GM21717 (cell line): ENCODE measurements at regions not wholly inside any gene's neighbourhood (a gene's known extent, or its start where the extent isn't known, plus 50 kb on each side); places are given as distances from the start of the nearest gene placed in this dataset.

Experiments
- ATAC-seq: cut with Tn5 transposase; IDR thresholded peaks from one replicate; pipeline ENCODE4 v1.9.1; 2021; ENCODE audit warnings: mild to moderate bottlenecking, moderate library complexity; ENCODE audit not compliant: unreplicated experiment

DNA sequence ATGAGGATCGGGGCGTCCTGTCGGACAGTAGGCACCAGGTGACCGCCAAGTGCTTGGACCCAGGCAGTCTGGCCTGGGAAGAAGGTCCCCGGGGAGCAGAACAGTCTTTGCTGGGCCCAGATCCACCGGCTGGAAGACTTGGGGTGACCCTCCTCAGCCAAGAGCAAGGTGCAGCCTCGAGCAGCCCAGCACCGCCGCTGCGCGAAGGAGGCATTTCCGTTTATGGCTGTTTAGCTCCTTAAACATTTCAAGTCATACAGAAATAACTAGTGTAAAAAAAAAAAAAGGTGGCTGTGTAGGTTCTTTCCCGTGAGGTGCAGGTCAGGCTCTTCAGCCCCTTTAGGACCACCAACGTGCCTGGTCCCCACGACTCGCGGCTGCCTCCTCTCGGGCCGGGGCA, 370.2 kb downstream of the CMPK2 start:
- no peak for ATAC-seq

DNA sequence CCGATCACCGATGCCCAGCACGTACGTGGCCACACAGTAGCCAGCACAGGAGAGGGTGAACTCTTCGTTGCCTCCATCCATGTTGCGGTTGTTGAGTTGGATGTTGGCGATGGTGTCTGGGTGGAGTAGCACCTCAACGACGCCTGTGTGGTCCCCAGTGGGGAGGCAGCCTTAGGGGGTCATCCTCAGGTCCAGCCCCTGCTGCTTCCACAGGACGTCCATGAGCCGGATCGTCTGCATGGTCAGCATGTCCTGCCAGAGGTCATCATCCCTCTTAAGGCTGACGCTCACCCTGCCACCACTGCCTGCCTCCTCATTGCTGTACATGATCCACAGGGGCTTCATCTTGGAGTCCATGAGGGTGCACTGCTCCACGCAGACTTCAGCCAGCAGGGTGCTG, 369.3 kb downstream of the CMPK2 start:
- no peak for ATAC-seq

DNA sequence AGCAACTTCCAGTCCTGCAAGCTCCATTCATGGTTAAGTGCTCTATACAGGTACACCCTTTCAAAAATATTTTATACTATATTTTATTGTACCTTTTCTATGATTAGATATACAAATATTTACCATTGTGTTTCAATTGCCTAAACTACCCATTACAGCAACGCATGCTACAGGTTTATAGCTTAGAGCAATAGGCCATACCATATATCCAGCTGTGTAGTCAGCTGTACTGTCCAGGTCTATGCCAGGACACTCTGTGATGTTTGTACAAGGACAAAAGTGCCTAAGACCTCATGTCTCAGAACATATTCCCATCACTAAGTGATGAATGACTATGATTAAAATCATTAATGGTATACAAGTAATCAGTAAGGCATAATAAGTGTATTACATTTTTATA, 368.7 kb downstream of the CMPK2 start:
- no peak for ATAC-seq

DNA sequence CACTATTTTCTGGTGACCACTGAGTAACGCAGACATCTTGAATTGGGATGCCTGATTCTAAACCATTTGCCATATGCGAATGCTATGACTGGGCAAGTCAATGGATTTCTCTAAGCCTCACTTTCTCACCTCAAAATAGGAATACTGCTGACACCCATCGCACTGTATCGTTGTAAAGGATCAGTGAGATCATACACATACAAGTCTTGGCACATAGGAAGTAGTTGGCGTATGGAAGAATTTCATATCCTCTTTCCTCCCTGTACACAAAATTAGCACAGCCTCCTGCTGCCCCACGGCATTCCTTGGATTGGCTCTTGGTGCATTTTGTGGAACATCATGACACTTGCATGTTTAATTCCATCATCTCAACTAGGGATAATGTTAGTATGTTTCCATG, 366.9 kb downstream of the CMPK2 start:
- ATAC-seq = no peak

DNA sequence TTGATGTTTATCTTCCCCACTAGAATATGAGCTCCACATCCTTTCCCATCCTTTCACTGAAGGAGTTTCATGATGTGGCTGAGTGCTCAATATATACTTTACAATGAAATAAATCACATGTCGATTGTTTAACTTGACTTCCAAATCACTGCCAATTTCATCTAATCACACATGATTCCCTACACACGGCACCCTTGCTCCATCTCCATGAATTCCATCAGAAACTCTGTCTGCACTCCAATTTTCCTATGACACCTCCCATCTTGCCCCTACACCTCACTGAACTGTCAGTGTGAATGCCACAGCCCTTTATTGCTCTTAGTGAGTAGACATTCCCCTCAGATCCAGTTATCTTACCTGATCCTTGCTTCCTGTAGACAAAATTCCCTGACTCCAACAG, 366.0 kb downstream of the CMPK2 start:
- ATAC-seq = no peak

DNA sequence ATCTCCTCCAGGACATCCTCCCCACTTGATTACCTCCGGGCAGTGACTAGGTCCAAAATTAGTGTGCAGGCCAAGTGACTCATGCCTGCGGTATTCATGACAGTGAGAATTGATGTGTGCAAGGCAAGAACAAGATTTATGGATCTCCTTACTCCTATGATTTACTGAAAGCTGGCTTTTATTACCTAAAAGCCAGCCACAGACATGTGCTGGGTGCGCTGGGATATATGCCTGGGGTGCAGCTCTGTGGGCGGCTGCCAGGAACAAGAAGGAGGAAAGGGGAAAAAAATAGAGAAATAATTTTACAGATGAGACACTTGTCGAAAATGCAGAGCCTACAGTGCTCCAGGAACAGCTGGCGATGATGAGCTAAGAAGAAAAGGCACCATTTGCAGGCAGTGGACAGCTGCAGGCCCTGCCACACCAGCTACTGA, 359.3 kb downstream of the CMPK2 start:
- ATAC-seq = no peak

DNA sequence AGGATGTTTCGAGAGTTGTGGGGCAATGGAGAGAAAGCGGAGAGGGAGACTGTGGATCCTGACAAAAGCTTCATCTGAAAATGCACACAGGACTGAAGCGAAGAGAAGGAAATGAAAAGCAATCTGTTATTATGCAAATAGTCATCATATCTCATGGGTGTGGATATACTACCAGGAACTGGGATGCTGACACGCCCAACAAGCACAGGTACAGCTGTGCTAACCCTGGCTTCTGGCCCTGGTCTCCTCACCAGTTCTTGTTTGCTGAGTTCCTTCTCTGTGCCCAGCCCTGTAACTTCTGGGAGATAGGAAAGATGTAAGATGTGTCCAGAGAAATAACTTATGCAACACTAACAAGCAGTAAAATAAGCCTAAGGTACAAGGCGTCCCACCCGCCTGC, 358.8 kb downstream of the CMPK2 start:
- no peak for ATAC-seq

DNA sequence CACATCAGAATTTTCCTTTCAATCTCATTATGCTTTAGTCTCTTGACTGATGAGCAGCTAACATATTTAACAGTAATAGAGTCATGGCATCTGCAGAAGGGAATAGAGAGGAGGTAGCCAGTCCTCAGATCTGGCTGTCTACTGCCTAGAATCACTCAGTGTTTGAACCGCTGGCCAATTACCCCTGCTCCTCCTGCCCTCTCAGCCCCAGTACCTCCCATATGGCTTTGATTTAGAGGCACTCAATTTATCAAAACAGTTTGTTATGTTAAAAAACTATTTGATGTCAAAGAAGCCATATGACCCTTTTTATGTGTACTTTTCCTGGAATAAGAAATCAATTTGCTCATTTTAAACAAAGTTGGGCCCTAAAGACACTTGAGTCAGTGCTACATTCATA, 355.2 kb downstream of the CMPK2 start:
- ATAC-seq = no peak

DNA sequence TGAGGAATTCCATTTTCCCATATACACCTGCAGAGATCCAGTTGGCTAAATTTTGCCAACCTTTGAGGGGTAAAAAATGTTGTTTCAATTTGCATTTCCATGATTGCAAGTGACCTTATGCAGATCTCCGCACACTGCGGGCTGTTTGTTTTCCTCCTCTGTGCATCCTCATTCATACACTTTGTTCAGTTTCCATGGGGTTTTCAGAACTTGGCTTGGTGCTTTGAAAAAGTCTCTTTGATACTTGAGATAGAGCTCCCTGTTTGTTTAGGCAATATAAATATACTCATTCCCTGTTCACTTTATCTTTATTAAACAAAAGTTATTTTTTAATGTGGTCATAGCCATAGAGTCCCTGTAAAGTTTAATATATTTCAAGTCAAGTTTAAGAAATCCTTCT, 353.1 kb downstream of the CMPK2 start:
- no peak for ATAC-seq

DNA sequence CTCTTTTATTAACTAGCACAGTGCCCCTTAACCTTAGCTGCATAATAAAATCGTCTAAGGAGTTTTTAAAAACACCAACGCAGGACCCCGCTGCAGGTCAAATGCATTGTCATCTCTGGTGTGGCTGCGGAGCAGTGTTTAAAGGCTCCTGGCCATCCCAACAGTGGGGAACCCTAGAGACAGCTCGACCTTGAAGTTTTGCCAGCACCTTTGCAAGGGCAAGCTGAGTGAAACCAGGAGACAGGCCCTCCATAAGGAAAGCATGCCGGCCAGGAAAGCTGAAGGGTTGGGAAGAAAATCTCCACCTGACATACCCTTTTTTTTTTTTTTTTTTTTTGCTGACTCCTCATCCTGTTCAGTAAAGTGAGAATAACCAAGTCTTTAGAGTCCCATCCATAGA, 349.0 kb downstream of the CMPK2 start:
- no peak for ATAC-seq

DNA sequence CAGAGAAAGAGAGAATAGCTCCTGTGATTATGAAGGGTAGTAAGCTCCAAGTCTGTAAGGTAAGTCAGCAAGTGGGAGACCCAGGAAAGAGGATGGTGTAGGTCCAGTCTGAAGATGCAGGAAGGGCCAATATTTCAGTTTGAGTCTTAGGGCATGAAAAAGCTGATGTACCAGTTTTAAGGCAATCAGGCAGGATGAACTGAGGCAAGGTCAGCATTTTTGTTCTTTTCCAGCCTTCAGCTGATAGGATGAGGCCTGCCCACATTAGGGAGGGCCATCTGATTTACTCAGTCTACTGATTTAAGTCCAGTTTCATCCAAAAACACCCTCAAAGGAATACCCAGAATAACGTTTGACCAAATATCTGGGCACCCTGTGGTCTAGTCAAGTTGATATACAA, 347.3 kb downstream of the CMPK2 start:
- no peak for ATAC-seq

DNA sequence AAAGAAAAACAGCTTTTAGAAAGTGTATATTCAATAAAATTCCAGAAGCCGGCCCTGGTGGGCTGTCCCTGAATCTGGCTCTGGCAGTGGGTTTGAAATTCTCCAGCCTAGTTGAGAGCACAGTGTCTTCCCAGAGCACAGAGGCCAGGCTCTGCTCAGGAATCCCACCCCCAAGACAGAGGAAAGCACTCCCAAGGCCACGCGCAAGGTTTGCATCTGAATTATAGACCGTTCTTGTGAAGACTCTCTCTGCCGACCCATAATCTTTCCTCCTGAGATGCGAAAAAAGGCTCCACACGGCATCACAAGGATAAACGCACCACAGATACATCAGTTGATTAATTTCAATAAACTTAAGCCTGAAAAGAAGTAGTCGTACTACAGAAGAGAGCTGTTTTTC, 342.2 kb downstream of the CMPK2 start:
- no peak for ATAC-seq

DNA sequence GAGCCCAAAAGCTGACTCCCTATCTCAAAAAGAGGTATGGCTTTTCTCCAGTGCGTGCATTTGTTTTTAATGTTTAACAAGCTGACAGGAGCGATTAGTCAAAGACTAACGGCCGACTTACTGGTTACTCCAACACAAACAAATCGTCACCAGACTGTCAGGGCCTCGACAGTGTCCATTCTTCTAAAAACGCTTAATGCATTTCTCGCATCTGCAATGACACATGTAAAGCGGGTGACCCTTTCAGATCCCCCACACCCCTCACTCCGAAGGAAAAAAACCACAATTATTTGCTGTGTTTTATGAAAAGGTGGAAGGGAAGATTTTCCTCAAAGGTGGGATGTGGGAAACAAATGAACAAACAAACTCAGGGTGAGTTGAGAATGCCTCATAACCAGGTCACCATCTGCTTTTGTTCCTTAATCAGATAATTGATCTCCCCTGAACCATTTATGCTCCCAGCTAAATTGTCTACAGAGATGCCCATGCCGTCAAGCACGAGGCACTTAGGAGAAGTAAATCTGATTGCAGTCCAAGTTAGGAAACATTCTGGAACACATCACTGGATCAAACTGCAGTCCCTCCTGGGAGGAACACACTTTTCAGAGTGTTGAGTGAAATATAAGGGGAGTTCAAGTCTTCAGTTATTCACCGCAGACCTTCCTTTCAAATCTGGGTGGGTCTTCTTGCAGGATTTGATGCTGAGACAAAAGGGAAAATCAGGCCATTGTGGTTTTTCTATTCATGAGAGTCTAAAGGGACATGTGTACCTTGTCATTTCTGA, 340.8 kb downstream of the CMPK2 start:
- ATAC-seq = no peak

DNA sequence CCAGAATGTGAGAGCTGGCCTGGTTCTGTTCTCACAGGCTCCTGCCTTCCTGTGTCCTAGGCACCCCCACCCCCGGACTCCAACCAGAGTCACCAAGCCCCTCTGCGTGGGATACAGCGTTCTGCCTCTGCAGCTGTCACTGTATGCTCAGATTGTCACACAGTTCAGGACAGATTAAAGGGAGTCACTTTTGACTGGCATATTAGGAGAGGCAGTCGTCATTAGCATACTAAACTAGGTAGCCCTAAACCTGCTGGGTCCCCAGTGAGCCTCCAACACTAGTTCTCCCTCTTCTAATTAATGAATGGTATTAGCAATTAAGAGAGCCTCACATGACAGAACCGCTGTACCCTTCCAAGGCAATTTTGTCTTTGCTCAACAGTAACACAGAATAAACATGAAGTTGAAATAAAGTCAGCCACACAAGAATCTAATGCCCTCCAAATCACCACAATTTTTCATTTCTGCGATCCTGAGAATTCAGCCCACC, 340.2 kb downstream of the CMPK2 start:
- no peak for ATAC-seq

DNA sequence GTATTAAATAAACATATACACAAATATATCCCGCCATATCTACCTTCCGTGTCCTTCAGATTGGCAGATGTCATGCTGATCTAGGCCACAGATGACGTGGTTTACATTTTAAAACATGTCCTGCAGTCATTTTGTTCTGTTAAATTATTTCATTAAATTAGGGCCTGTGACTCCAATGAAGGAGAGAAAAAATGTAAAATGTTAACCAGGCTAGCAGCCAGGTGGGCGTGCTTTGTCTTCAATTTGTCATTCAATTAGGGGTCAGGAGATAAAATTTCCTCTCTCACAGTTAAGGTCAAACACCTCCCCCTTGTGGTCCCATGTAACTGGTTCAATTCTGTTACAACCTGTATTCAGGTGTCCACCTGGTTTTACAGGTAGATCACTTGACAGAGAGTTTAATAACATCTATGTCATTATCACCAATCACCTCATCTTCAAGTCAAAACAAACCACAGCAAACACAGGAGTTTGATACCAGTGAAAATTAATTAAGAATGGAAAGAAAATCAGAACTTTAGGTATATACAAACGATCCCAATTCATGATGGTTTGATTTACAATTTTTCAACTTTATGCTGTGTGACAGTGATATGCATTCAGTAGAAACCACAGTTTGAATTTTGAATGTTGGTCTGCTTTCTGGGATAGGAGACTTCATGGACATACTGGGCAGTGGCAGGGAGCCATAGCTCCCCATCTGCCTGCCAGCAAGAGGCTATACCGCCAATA, 339.4 kb downstream of the CMPK2 start:
- ATAC-seq = no peak

DNA sequence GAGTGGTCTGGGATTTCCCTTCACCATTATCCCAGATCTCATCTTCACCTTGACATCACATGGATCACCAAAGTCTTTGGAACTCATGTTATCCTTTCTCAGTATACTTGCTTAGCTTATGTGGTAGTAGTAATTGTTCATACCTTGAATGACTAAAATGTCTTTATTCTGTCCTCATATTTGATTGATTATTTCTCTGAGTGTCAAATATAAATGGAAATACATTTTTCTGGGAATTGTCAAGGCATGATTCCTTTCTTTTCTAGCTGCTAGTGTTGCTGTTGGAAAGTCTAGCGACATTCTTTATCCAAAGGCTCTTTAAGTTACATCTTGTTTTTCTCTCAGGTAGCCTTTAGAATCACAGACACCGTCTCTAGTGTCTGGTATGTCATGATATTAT, 334.4 kb downstream of the CMPK2 start:
- ATAC-seq = no peak

DNA sequence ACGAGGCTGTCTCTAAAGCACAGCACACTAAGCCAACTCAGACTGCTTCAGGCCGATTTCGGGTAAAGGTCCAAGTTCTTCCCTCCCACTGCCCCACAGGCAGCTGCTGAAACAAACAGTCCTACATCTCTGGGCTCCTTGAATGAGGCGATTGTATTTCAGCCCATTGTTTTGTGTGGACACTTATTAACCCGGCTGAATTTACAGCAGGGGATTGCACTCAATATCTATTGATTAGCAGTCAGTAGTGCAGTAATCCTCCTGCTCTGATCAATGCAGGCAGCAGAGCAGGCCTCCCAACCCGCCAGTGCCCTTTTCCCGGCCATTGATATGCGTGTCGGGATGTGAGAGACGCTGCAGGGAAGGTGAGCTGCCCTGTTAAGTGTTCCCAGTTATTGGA, 330.1 kb downstream of the CMPK2 start:
- ATAC-seq = no peak

DNA sequence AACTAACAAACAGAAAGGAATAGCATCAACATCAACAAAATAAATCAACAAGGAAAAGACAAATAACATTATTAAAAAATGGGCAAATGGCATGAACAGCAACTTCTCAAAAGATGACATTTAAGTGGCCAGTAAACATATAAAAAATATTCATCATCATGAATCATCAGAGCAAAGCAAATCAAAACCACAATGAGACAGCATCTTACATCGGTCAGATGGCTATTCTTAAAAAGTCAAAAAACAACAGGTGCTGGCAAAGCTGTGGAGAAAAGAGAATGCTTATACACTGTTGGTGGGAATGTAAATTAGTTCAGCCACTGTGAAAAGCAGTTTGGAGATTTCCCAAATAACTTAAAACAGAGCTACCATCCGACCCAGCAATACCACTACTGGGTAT, 327.1 kb downstream of the CMPK2 start:
- ATAC-seq = no peak

DNA sequence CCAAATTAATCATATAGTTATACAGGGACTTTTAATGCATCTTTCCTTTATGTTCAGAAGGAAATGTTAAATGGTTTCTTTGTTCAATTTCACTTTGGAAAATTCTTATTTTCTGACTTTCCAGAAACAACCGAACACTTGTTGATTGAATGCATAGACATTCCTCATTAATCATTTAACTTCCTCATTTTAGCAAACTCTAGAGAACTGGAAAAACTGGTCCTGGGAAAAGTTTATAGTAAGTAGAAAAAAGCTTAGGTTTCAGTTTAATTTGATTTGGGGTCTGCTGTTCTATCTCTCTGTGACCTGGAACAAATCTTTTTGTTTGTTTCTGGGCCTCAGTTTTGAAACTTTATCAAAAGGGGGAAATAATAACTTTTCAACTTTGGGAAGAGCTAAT, 320.4 kb downstream of the CMPK2 start:
- no peak for ATAC-seq

DNA sequence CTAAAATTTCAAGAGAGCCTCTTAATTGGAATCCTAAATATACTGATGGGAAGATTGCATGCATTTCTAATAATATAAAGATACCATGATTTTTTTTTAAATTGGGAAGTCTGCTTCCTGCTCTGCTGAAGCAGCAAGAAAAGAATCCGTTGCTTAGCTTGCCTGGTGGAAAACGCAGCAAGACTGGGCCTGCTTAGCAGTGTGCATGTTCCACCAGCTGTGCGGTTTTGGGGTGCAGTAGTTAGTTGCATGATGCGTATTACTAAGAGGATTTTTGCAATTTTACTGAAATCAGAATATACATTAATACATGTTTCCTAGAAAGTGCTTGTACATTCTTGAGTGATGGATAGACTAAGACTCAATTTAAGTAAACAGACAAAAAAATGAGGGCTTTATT, 319.9 kb downstream of the CMPK2 start:
- no peak for ATAC-seq

DNA sequence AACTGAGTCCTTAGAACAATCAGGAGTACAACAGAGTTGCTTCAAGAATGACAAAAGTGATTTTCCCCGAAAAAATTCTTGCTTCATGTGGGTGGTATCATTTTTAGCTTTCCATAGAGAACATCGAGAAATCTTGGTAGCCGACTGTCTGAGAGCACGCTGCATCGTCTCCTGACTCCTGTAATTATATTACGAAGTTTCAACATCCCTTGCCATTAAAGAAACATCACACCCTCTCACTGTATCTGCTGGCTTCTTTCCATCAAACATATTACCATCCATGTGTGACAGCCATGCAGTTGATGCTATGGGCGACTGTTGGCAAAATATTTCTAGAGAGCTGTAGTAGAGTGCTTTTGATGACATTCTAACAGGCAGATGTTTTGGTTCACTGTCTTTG, 311.2 kb downstream of the CMPK2 start:
- no peak for ATAC-seq

DNA sequence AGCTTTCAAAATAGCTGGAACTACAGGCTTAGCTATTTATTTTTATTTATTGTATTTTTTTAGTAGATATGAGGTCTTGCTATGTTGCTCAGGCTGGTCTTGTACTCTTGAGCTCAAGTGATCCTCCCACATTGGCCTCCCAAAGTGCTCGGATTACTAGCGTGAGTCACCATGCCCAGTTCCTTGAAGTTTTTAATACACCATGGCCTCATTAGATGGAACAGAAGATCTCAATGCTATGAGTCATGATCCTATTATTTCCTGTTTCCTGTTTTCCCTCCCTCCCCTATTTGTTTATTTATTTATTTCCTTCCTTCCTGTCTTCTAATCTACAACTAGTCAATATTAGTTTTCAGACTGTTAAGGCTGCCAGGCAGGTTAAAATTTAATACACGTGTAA, 309.0 kb downstream of the CMPK2 start:
- ATAC-seq = no peak
